RWPE1 (cell line): ENCODE measurements at regions not wholly inside any gene's neighbourhood (a gene's known extent, or its start where the extent isn't known, plus 50 kb on each side); places are given as distances from the start of the nearest gene placed in this dataset.

Experiments used
- CTCF ChIA-PET: fragments of 350-600 bp; sonication (Branson Sonifier 250); formaldehyde crosslinking; extraction: SDS; loops from one replicate; lab custom pipeline; 2021; lab: Yijun Ruan, JAX
- POLR2A ChIA-PET: fragments of 400-600 bp; formaldehyde crosslinking; extraction: SDS; loops from one replicate; lab custom pipeline; 2020; ENCODE audit warnings: antibody characterized with exemption; ENCODE audit not compliant: low non-redundant PET; lab: Yijun Ruan, JAX
- DNase-seq: peaks from one replicate; pipeline ENCODE4 v3.0.0; 2012; ENCODE audit warnings: low spot score
- H3K27ac ChIP-seq: fragments of 450-650 bp; 2 replicates; pipeline ENCODE4 v1.5.1; 2017
- CTCF ChIP-seq: fragments of 450-650 bp; conservative IDR thresholded peaks from 2 replicates; pipeline ENCODE4 v1.5.1; 2017; ENCODE audit warnings: low read depth, mild to moderate bottlenecking

- ChIA-PET CTCF (no interaction called here), POLR2A (no interaction called here)
- no peak for DNase-seq
- no peak overlapping the region for H3K27ac ChIP-seq
- no peak for TF ChIP-seq CTCF
Observed at GRCh38 chr2:153668923-153669322, 190.4 kb upstream of the RPRM start.

GRCh38 chr2:153710128-153710527 lies 161.6 kb upstream of the GALNT13 start:
- no peak for DNase-seq
- no peak for TF ChIP-seq CTCF
- ChIA-PET POLR2A (no interaction called here), CTCF (no interaction called here)
- H3K27ac ChIP-seq, result no peak overlapping the region

- no peak for DNase-seq
- CTCF ChIA-PET, result interaction anchor here (0.6 kb wide), 1 partner anchor 798 kb away, joined by 3 read pairs; no protein-coding TSS in a partner anchor
- H3K27ac ChIP-seq, result no peak overlapping the region
- POLR2A ChIA-PET, result no interaction called here
- no peak for TF ChIP-seq CTCF
Observed at GRCh38 chr2:153715218-153715850, 156.4 kb upstream of the GALNT13 start.

GRCh38 chr2:153717060-153717459 lies 154.7 kb upstream of the GALNT13 start:
- no peak for TF ChIP-seq CTCF
- H3K27ac ChIP-seq, result no peak overlapping the region
- ChIA-PET POLR2A (no interaction called here), CTCF (no interaction called here)
- no peak for DNase-seq

GRCh38 chr2:153739394-153739793 lies 132.3 kb upstream of the GALNT13 start:
- ChIA-PET CTCF (no interaction called here), POLR2A (no interaction called here)
- TF ChIP-seq CTCF, result no peak
- DNase-seq, result no peak
- no peak overlapping the region for H3K27ac ChIP-seq

GRCh38 chr2:153761936-153762335 lies 109.8 kb upstream of the GALNT13 start:
- ChIA-PET CTCF (no interaction called here), POLR2A (no interaction called here)
- no peak for DNase-seq
- H3K27ac ChIP-seq, result no peak overlapping the region
- no peak for TF ChIP-seq CTCF

- no peak for DNase-seq
- POLR2A ChIA-PET, result no interaction called here
- H3K27ac ChIP-seq, result no peak overlapping the region
- CTCF ChIA-PET, result no interaction called here
- no peak for TF ChIP-seq CTCF
Observed at GRCh38 chr2:153766415-153766814, 105.3 kb upstream of the GALNT13 start.
